PC-9 (cell line): ENCODE measurements at regions not wholly inside any gene's neighbourhood (a gene's known extent, or its start where the extent isn't known, plus 50 kb on each side); places are given as distances from the start of the nearest gene placed in this dataset.

Source experiments
- BruUV-seq: library from RNA; stranded (reverse); fragments of 400-500 nt; replicated peaks from 2 replicates; lab custom pipeline; 2021; lab: Mats Ljungman, UMichigan
- CTCF ChIA-PET: fragments of 300-600 bp; sonication (Branson Sonifier 250); formaldehyde crosslinking; loops from one replicate; lab custom pipeline; 2022; ENCODE audit warnings: antibody characterized with exemption; lab: Charles Lee
- POLR2A ChIA-PET: fragments of 300-600 bp; sonication (Branson Sonifier 250); formaldehyde crosslinking; loops from one replicate; lab custom pipeline; 2022; ENCODE audit warnings: antibody characterized with exemption; ENCODE audit not compliant: unreplicated experiment; lab: Charles Lee
- DNase-seq, 2 experiments: peaks; one replicate each; pipeline versions ENCODE4 v3.0.0 to v3.0.0-alpha.2; 2015 to 2022; ENCODE audit warnings: mixed read lengths in 1 of 2
- H2AFZ ChIP-seq: fragments of 200-600 bp; sonication (generic); 2 replicates; pipeline ENCODE4 v1.8.1; 2017; ENCODE audit warnings: antibody characterized with exemption
- H3F3A ChIP-seq: fragments of 200-600 bp; sonication (generic); 2 replicates; pipeline ENCODE4 v1.8.1; 2017; ENCODE audit warnings: antibody characterized with exemption, mild to moderate bottlenecking, low read depth; ENCODE audit not compliant: insufficient read depth
- H3K27ac ChIP-seq: fragments of 200-600 bp; sonication (generic); 2 replicates; pipeline ENCODE4 v1.6.1; 2016; ENCODE audit warnings: mixed run types
- H3K27me3 ChIP-seq: fragments of 200-600 bp; sonication (generic); 2 replicates; pipeline ENCODE4 v1.6.1; 2016; ENCODE audit warnings: low read depth, mixed run types; ENCODE audit not compliant: insufficient read depth
- H3K36me3 ChIP-seq: fragments of 200-600 bp; sonication (generic); 2 replicates; pipeline ENCODE4 v1.6.1; 2016; ENCODE audit warnings: low read depth, mixed run types
- H3K4me1 ChIP-seq: fragments of 200-600 bp; sonication (generic); replicated peaks from 2 replicates; pipeline ENCODE4 v1.6.1; 2016; ENCODE audit warnings: mixed run types; ENCODE audit not compliant: insufficient read depth
- H3K4me2 ChIP-seq: fragments of 200-600 bp; sonication (generic); 2 replicates; pipeline ENCODE4 v1.6.1; 2017; ENCODE audit warnings: mixed run types
- H3K4me3 ChIP-seq: fragments of 200-600 bp; sonication (generic); 2 replicates; pipeline ENCODE4 v1.6.1; 2016; ENCODE audit warnings: mixed run types
- H3K79me2 ChIP-seq: fragments of 200-600 bp; sonication (generic); 2 replicates; pipeline ENCODE4 v1.6.1; 2017; ENCODE audit warnings: low read depth, mixed run types
- H3K9me2 ChIP-seq: fragments of 200-600 bp; sonication (generic); 2 replicates; pipeline ENCODE4 v1.8.1; 2017; ENCODE audit warnings: mild to moderate bottlenecking; ENCODE audit not compliant: insufficient read depth
- H3K9me3 ChIP-seq: fragments of 200-600 bp; sonication (generic); 2 replicates; pipeline ENCODE4 v1.8.1; 2016; ENCODE audit warnings: low read depth; ENCODE audit not compliant: insufficient read depth
- H4K20me1 ChIP-seq: fragments of 200-600 bp; sonication (generic); 2 replicates; pipeline ENCODE4 v1.8.1; 2017; ENCODE audit not compliant: insufficient read depth
- CTCF ChIP-seq: fragments of 200-600 bp; sonication (generic); conservative IDR thresholded peaks from 2 replicates; pipeline ENCODE4 v1.6.1; 2017; ENCODE audit warnings: mixed run types, antibody characterized with exemption, mild to moderate bottlenecking, moderate library complexity
- EZH2 ChIP-seq: fragments of 200-600 bp; sonication (generic); IDR thresholded peaks from 2 replicates; pipeline ENCODE4 v1.8.0; 2017; ENCODE audit warnings: antibody characterized with exemption, low read depth
- intact Hi-C: fragments of 100-400 bp; cut with micrococcal nuclease; formaldehyde crosslinking; loops from one replicate; pipeline ENCODE4 v1.10.0; 2022; ENCODE audit not compliant: unreplicated experiment

- H3K79me2 ChIP-seq, result no peaks in the 10 kb centered on the region
- H3K27me3 ChIP-seq, result no peaks in the 10 kb centered on the region
- H3K27ac ChIP-seq, result no peak overlapping the region
- H3K4me3 ChIP-seq, result no peak overlapping the region
- TF ChIP-seq EZH2 (no peak), CTCF (no peak)
- intact Hi-C loops, result no loop called here
- H2AFZ ChIP-seq, result no peak overlapping the region
- H3K4me1 ChIP-seq, result 0 out of 2 replicates have a peak, but pooled peaks cover 8% of the 10 kb centered on the region
- ChIA-PET CTCF (no interaction called here), POLR2A (no interaction called here)
- H3F3A ChIP-seq, result no peaks in the 10 kb centered on the region
- no peaks in the 10 kb centered on the region for H3K9me3 ChIP-seq
- no peak overlapping the region for H3K4me2 ChIP-seq
- H3K36me3 ChIP-seq, result no peaks in the 10 kb centered on the region
- no peaks in the 10 kb centered on the region for H4K20me1 ChIP-seq
- no peaks in the 10 kb centered on the region for H3K9me2 ChIP-seq
- BruUV-seq, result no TSS peak
- DNase-seq, result no peak
Observed at GRCh38 chr12:13594731-13595514, 386.5 kb downstream of the GRIN2B start.

DNA sequence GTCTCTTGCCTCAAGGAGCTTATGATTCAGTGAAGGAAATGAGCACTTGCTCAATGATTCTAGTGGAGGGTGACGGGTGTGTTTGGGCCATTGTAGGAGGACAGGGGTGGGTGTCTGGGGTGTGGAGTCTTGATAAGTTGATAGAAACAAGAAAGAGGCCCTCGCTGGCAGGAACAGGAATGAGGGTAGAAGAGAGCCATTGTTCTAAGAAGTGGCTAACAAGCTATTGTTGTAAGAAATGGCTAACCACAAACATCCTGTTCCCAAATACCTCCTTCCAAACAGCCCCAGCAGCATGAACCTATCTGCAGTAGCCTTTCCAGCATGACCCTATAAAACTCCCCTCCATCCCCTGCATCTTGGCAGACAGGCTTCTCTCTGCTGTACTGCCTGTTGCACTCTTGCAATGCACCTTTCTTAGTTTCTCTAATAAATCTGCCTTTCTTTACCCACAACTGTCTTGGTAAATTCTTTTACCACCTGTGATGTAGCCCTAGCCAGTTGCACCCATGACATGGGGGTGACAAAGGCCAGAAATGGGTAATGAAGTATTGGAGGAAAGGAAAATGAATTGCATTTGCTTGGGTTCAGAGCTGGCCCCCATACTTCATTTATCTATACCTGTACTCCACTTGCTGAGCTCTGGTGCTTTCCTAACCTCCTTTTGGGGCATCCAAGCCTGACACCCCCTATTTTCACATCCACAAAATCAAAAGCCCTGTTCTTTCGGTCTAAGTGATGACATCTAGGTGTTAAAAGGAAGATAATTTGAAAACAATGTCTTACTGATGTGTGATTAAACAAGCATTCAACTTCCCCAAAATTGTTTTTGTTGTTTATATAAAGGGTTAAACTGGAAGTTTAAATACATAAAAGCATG lies 389.1 kb downstream of the GRIN2B start:
- Histone ChIP-seq H3K36me3 (no peaks in the 10 kb centered on the region), H4K20me1 (no peaks in the 10 kb centered on the region), H3K4me1 (0 out of 2 replicates have a peak, but pooled peaks cover 8% of the 10 kb centered on the region), H3K27ac (no peak overlapping the region), H3F3A (no peaks in the 10 kb centered on the region), H2AFZ (no peak overlapping the region), H3K79me2 (no peaks in the 10 kb centered on the region), H3K27me3 (no peaks in the 10 kb centered on the region), H3K4me3 (no peak overlapping the region), H3K9me2 (no peaks in the 10 kb centered on the region), H3K4me2 (0 out of 2 replicates have a peak overlapping the region, but pooled peaks have one; percentile 1), H3K9me3 (no peaks in the 10 kb centered on the region)
- no peak for TF ChIP-seq EZH2
- no peak for TF ChIP-seq CTCF
- no TSS peak for BruUV-seq
- CTCF ChIA-PET, result no interaction called here
- DNase-seq, result no peak
- POLR2A ChIA-PET, result no interaction called here
- intact Hi-C loops, result no loop called here

- no peaks in the 10 kb centered on the region for H3K9me2 ChIP-seq
- H3K27ac ChIP-seq, result no peak overlapping the region
- no peaks in the 10 kb centered on the region for H3K36me3 ChIP-seq
- no peaks in the 10 kb centered on the region for H3K9me3 ChIP-seq
- H3K4me3 ChIP-seq, result no peak overlapping the region
- H3K4me2 ChIP-seq, result 0 out of 2 replicates have a peak overlapping the region, but pooled peaks have one; percentile 1
- DNase-seq, result peak in 1 of 2 experiments; percentile 42
- 0 out of 2 replicates have a peak, but pooled peaks cover 8% of the 10 kb centered on the region for H3K4me1 ChIP-seq
- intact Hi-C loops, result no loop called here
- CTCF ChIA-PET, result no interaction called here
- no peaks in the 10 kb centered on the region for H3K27me3 ChIP-seq
- no peak overlapping the region for H2AFZ ChIP-seq
- H4K20me1 ChIP-seq, result no peaks in the 10 kb centered on the region
- POLR2A ChIA-PET, result no interaction called here
- no peak for TF ChIP-seq CTCF
- no peak for TF ChIP-seq EZH2
- no peaks in the 10 kb centered on the region for H3K79me2 ChIP-seq
- BruUV-seq, result no TSS peak
- H3F3A ChIP-seq, result no peaks in the 10 kb centered on the region
Observed at GRCh38 chr12:13591488-13591887, 389.9 kb downstream of the GRIN2B start.
